Activated CD8-positive, alpha-beta memory T cell treated with anti-CD3 and anti-CD28 coated beads for 48 hours (primary cell): ENCODE measurements at regions not wholly inside any gene's neighbourhood (a gene's known extent, or its start where the extent isn't known, plus 50 kb on each side); places are given as distances from the start of the nearest gene placed in this dataset.

ENCODE experiments used
- DNase-seq, 3 experiments: peaks; one replicate each; pipeline ENCODE4 v3.0.0-alpha.2; 2020; ENCODE audit warnings: low read depth in 2 of 3, low spot score in 2 of 3

DNA sequence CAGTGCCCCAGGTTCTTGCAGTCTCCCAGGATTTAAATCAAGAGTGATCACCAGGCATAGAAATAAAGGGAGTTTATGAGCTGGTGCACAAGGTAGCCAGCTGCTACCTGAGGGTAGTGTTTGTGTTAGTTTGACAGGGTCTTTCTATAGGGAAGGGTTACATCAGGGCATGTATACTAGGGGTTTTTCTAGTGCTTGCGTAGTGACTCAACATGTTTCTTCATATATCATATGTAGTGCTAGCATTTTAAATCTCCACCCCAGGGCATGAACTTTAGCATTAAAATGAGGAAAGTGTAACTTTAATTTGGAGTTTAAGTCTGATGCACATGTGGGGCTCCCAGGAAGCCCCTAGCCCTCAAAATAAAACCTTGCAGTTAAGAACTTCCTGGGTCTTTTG, 86.5 kb upstream of the TNR start:
- no peak for DNase-seq

DNA sequence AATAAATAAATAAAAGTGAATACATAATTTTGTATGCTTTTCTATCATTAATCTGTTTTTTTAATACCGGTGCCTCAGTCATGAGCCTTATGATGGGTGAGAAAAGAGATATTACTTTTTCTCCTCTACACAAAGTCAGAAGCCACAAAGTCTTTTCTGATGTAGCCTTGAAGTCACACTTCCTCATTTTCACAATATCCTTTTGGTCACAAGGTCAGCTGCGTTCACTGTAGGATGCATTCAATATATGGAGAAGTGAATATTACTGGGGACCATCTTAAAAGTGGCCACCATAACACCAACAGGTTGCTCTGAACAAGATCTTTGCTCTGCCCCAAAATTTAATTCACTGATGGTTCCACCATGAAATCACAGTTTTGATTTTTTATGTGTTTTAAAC, 83.3 kb upstream of the TNR start:
- no peak for DNase-seq

DNA sequence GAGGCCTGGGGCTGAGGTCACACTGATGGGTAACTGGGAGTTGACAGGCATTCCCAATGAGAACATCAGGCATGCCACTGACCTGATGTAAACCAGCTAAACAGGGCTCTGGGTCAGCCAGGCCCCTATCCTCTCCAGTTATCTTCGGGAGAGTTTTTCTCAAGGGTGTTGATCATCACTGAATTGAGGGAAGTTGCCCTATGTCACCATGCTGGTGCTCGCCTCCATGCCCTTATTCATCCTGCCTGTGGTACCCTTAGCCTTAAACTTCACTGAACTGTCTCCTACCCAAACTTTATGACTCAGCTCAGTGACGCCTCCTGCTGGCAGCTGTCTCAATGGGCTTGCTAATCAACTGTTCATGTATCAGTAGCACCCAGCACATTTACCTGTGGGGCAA, 80.7 kb upstream of the TNR start:
- peak in 1 of 3 experiments; percentile 2 for DNase-seq

DNA sequence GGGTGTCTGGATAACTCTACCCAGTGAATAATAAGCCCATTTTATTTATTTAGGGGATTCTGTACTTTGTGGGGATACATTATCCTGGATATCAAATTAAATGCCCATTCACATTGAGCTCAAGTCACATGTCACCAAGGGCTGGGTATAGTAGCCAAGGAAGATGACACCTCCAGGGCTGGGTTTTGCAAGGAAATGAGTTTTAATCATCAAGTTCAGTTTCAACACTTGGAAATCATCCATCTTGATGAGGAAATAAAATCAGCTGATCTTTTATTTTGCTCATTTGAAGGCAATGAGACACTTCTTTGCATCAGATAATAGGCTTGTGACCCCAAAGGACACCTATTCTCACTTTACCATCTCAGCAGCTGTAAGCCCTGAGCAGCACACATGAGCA, 80.0 kb upstream of the TNR start:
- DNase-seq = no peak

DNA sequence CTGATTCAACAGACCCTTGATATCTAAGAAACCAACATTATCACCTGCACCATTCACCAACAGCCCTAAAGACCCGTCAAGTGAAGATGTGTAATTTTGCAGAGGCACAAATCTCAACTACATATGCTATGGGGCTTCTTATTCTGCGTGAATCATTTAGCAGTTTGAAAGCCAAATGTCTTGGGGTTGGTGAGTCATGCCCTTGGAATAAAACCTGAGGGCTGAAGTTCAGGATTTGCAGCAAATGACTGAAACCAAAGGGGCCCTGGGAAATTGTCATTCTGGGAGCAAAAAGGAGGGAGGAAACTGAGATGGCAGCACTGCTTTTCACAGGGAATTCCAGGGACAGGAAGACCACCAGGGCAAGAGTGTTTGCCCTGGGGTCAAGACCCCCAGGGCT, 79.2 kb upstream of the TNR start:
- DNase-seq = no peak

DNA sequence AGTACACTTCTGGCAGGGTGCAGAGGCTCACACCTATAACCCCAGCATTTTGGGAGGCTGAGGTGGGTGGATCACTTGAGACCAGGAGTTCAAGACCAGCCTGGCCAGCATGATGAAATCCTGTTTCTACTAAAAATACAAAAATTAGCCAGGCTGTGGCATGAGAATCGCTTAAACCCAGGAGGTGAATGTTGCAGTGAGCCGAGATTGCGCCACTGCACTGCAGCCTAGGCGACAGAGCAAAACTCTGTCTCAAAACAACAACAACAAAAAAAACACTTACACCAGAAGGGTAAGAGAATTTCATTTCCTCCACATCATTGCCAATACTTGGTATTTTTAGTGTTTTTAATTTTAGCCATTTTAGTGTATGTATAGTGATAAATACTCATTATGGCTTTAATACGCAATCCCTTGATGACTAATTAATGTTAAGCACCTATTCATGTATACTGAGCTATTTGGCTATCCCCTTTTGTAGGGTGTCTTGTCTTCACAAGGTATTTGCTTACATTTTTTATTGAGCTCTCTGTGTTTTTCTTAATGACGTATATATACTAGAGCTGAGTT, 77.1 kb upstream of the TNR start:
- DNase-seq = no peak

DNA sequence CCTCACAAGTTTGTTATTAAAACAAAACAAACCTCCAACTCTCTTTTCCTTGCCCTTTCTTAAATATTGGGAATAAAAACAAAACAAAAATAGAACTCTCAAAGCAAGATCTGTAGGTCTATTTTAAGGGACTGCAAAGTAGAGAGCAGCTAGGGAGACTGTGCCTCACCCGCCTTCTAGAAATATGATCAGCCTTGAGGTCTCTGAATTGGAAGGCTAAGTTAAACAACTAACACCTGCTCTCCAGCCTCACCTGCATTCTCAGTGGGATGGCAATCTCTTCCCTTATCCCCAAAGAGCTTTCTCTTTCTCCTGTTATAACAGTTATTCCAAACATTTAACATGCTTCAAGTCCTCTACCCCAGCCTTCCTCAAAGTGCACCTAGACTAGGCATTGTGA, 75.5 kb upstream of the TNR start:
- DNase-seq = no peak

DNA sequence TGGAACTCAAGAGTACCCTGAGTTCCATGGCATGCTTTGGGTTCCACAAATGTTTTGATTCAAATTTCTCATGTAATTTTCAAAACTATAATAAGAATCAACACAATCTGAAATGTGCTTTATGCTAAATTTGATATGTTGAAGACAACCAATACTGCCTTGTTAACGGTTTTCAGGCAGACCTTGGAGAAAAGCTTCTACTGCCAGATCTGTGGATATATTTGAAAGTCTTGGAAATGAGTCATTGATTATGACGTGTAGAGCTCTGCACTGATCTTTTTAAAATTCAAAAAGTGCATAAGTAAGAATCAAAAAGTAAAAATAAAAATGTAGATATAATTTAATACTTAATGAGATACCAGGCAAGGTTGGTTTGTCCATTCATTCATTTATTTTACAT, 74.0 kb upstream of the TNR start:
- no peak for DNase-seq

DNA sequence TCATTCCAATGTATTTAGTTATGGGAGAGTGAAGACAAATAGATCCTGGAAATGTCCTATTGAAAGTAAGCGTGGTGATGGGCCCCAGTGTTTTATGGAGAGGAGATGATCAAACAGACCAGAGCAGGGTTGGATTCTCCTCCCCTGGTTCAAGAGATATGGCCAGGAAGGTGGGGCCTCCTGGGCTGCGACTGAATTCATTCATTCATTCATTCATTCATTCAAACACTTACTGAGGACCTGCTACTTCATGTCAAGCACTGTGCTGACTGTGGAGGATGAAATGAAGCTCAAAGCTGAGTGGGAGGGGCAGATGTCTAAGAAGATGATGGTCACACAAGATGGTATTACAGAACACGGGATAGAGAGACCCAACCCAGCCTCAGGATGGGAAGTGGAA, 71.5 kb upstream of the TNR start:
- DNase-seq = no peak

DNA sequence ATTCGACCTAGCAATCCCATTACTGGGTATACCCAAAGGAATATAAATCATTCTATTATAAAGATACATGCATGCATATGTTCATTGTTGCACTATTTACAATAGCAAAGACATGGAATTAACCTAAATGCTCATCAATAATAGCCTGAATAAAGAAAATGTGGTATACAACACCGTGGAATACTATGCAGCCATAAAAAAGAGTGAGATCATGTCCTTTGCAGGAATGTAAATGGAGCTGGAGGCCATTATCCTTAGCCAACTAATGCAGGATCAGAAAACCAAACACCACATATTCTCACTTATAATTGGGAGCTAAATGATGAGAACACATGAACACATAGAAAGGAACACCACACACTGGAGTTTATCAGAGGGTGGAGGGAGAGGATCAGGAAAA, 69.5 kb upstream of the TNR start:
- no peak for DNase-seq

DNA sequence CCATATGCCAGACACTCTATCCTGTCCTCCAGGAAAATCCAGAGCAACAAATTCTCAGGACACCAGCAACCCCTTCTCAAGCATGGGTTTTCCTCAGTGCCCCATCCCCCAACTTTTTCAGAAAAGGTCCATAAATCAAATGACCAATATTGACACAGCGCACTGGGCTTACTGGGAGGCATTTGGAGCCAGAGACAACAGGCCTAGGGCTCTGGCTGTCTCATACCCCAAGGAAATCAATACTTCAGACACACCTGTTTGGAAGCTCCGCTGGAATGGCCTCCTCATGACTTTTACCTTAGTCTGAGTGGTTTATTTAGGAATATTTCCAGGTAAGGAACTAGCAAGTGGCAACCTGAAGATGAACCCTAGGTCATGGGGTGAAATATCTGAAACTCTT, 66.9 kb upstream of the TNR start:
- DNase-seq = no peak

DNA sequence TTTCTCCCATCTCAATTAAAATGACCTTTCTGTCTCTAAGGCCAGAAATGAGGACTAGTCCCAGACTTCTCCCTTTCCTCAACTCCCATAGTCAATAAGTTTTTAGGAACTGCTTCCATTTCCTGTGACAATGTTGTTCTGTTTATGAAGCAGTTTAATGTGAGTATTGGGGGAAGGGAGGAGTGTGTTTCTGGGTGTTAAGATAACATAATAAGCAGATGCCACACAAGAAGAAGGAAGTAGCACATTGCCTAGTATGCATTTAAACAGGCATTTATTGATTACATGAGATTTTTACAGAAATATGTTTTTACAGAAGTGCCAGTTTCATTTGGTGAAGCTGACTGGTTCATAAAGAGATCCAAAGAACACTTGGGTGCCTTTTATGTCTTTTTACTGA, 65.6 kb upstream of the TNR start:
- DNase-seq = no peak

DNA sequence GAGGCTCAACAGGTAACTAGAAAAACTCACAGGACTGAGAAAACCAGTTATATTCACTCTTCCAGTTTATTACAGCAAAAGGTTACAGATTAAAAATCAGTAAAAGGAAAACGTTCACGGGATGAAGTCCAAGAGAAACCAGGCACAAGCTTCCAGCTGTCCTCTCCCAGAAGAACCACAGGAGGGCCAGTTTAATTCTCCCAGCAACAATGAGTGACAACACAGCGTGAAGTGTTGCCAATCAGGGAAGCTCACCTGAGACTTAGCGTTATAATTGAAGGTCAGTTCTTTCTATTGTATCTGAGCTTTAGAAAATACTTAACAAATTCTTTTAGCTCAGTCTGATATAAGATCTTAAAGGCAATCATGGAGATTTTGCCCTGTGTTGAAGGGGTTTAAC, 65.2 kb upstream of the TNR start:
- DNase-seq = no peak

DNA sequence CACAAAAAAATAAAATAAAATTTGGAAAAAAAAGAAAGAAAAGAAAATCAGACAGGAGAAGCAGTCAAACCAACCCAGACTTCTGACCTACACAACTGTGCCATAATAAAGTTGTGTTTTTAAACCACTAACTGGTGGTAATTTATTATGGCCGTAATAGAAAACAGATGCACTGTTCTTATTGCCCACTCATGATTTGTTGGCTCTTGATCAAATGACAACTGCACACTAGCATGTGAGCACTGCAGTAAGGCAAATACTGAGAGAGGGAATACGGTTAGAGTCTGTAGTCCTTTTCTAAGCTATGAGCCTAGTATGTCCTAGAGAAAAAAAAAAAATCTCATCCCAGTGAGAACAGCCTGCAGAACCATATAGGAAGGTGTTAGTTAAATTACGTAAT, 61.2 kb upstream of the TNR start:
- no peak for DNase-seq

DNA sequence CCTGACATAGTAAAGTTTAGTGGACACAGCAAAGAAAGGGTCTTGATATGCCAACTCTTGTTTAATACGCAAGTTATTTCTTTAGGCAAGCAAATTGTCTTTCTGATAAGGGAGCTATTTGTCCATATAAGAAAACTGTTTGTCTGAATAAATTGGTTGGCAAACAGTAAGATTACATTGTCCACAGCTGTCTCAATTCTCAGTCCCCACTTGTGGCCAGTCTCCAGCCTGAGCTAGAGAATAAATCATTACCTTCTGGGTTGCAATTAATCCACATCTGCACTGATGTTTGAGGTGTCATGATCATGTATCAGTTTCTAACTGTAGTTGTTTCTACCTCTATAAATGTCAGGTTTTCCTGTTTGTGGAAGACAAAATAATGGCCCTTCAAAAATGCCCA, 60.0 kb upstream of the TNR start:
- no peak for DNase-seq

DNA sequence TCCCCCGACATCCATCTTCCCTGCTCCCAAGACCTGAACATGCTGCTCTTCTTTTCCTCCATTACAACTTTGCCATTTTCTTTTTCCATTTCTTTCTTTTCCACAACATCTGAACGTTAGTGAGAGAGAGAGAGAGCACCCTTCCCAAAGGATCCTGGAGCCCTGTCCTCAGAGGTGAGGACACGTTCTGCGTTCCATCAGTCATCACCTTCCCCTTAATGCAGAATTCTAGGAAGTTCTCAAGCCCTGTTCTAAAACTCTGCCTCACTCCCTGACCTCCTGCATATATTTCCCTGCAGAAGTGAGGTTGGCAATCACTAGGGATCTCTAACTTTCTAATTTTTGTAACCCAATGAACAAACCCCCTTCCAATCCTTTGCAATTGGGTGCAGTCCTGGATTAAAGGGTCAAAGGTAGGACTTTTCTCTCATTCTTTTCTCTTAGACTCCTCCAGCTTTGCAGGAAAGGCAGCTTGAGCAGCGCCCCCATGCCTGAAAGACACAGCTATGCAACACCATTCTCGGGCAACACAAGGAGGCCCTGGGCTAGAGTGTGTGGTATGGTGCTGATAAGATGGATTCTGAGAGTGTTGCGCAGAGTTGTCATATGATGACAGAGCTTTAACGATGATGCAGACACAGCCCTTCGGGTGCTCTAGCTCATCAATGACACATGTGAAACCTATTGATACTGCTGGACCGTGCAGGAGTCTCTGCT, 59.2 kb upstream of the TNR start:
- DNase-seq = no peak

DNA sequence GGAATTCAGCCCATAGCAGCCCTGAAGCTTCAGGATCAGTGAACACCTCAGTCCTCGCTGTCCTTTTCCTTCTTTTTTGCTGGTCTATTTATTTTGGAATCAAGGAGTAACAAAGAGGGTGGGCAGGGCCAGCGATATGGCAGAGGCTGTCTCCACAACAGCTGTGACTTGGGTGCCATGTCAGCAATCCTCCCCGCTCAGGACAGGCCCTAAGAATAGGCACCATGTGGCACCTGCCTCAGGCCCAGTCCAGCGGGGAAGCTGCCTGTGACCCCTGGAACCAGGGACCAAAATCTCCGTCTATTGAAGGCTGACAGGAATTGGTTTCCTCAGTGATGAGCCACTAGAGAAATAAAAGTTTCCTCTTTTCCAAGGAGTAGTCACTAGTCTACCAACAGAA, 58.6 kb upstream of the TNR start:
- no peak for DNase-seq

DNA sequence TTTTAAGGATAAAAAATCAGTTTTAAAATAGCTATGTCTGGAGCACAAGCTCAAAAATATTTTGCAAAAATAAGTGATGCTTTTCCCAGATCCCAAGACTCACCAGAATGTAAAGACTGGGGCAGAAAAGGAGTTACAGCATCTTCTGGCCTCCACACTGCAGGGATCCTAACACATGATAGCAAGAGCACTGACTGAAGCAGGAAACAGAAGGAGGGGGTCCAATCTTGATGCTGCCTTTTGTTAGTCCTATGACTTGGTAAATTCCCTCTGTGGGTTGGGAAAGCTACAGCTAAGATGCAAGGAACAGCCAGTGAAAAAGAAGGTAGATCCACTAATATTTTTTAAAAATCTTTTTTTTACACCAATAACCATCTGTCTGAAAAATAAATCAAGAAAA, 54.2 kb upstream of the TNR start:
- DNase-seq = no peak

DNA sequence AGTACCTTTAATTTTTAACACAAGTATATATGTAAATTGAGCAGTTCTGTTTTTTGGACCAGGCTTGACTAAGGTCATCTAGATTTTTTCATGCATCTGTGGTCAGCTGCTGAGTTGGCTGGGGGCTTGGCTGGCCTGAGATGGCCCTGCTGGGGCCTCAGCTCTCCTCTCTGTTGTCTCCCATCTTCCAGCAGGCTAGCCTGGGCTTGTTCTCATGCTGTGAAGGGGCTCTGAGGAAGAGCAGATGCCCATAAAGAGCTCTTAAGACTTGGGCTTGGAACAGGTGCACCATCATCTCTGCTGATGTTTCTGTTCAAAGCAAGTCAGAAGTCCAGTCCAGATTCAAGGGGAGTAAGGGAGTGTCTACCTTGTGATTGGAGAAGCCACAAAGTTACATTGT, 51.2 kb upstream of the TNR start:
- no peak for DNase-seq

DNA sequence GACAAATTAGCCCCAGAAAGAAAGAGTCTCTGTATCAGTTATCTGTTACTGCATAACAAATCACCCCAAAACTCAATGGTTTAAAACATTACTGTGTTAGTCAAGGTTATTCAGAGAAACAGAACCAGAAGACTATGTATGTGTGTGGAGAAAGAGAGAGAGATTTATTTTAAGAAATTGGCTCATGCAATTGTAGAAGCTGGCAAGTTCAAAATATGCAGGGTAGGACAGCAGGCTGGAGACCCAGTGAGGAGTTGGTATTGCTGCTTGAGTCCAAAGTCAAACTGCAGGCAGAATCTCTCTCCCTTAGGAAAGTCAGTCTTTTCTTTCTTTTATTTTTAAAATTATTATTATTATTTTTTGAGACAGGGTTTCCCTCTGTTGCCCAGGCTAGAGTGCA, 50.2 kb upstream of the TNR start:
- DNase-seq = no peak
